Stomach smooth muscle (tissue), 2 donors: ENCODE measurements at regions not wholly inside any gene's neighbourhood (a gene's known extent, or its start where the extent isn't known, plus 50 kb on each side); places are given as distances from the start of the nearest gene placed in this dataset.

ENCODE experiments used
- H3K27ac ChIP-seq: one replicate; pipeline ENCODE4 v1.7.0; 2013; ENCODE audit warnings: mild to moderate bottlenecking, low read length, inconsistent platforms
- H3K27me3 ChIP-seq, 2 donors: one replicate each; pipeline ENCODE4 v1.7.0; 2013; ENCODE audit warnings: low read length in 2 of 2; ENCODE audit not compliant: insufficient read depth in 2 of 2, control insufficient read depth in 1 of 2
- H3K36me3 ChIP-seq, 2 donors: one replicate each; pipeline ENCODE4 v1.7.0; 2013; ENCODE audit warnings: low read length in 2 of 2; ENCODE audit not compliant: control insufficient read depth in 2 of 2, insufficient read depth in 2 of 2
- H3K4me1 ChIP-seq: one replicate; pipeline ENCODE4 v1.7.0; 2013; ENCODE audit warnings: low read length; ENCODE audit not compliant: control insufficient read depth, insufficient read depth
- H3K4me3 ChIP-seq, 2 donors: one replicate each; pipeline ENCODE4 v1.7.0; 2013; ENCODE audit warnings: low read length in 2 of 2
- H3K9ac ChIP-seq, 2 donors: one replicate each; pipeline ENCODE4 v1.7.0; 2013; ENCODE audit warnings: low read length in 2 of 2, mild to moderate bottlenecking in 1 of 2
- H3K9me3 ChIP-seq, 2 donors: one replicate each; pipeline ENCODE4 v1.7.0; 2013; ENCODE audit warnings: low read length in 2 of 2; ENCODE audit not compliant: control insufficient read depth in 2 of 2
- donor health status: healthy.
- donor health status: Pancreatic carcinoma.

DNA sequence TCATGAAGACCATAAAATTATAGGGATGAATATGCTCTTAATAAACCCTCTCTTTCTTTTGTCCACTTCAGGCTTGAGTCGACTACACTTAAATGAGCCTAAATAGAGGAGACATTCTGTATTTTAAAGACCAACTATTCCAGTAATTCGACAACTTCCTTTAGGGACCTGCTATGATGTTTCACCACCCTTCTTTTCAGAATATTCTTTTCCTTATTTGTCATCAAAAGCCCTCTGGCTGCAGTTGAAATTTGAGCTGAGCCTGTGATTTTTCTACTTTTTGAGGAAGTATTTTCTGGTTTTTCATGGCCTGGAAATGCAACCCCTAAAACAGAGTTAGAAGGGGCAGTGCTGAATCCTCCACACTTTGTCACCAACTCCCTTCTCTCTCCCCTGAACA, 287.0 kb downstream of the EPHA4 start:
- Histone ChIP-seq H3K36me3 (no peaks in the 10 kb centered on the region), H3K9ac (no peak overlapping the region), H3K4me3 (no peak overlapping the region), H3K27ac (no peak overlapping the region), H3K4me1 (no peaks in the 10 kb centered on the region), H3K9me3 (no peaks in the 10 kb centered on the region), H3K27me3 (no peaks in the 10 kb centered on the region)

DNA sequence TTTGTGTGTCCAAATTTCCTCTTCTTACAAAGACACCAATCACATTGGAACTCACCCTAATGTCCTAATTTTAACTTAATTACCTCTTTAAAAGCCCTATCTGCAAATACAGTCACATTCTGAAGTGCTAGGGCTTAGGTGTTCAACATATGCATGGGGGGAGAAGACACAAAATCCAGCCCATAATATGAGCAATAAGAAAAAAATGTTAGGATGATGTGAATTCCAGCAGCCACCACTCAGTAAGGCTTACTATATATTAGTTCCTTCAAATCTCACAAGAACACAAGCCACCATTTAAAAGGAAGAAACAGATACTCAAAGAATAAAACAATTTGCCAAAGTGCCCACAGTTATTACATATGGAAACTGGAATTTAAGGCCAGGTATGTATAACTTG, 285.7 kb downstream of the EPHA4 start:
- Histone ChIP-seq H3K4me3 (no peak overlapping the region), H3K9ac (no peak overlapping the region), H3K36me3 (no peaks in the 10 kb centered on the region), H3K27ac (no peak overlapping the region), H3K4me1 (no peaks in the 10 kb centered on the region), H3K9me3 (no peaks in the 10 kb centered on the region), H3K27me3 (no peaks in the 10 kb centered on the region)

DNA sequence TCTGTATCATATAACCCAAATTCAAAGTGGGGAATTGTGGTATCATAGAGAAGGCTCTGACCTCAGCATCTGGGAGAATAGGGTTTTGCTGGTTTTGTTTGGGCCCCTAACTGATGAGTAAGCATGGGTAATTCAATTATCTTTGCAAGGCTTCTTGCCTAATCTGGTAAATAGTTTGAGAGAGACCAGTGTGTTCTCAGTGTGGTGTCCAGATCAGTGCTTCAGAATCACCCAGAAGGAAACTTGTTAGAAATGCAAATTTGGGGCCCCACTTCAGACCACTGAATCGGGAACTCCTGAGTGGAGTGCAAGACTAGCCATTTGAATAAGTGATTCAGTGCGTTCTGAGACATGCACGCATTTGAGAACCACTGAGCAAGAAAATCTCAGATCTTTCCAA, 282.7 kb downstream of the EPHA4 start:
- Histone ChIP-seq H3K9me3 (no peaks in the 10 kb centered on the region), H3K27ac (no peak overlapping the region), H3K27me3 (no peaks in the 10 kb centered on the region), H3K36me3 (no peaks in the 10 kb centered on the region), H3K9ac (no peak overlapping the region), H3K4me3 (no peak overlapping the region), H3K4me1 (no peaks in the 10 kb centered on the region)

DNA sequence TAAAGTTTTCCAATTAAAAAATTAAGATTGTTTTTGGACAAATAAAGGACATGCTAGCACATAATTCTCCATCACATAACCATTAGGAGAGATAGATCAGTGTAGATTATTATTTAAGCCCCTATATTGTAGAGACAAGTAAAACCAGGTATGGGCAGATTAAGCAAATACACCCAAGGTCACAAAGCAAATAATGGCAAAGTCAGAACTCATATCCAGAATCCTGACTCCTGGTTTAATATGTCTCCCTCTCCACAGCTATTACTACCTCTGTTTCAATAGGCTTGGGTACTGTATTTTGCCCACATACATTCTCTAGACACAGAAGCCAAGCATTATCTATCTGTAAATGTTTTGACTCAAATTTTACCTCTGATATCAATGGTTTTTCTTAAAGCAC, 282.3 kb downstream of the EPHA4 start:
- no peaks in the 10 kb centered on the region for H3K27me3 ChIP-seq
- no peak overlapping the region for H3K9ac ChIP-seq
- H3K9me3 ChIP-seq = no peaks in the 10 kb centered on the region
- no peak overlapping the region for H3K4me3 ChIP-seq
- no peaks in the 10 kb centered on the region for H3K4me1 ChIP-seq
- H3K27ac ChIP-seq = no peak overlapping the region
- no peaks in the 10 kb centered on the region for H3K36me3 ChIP-seq

DNA sequence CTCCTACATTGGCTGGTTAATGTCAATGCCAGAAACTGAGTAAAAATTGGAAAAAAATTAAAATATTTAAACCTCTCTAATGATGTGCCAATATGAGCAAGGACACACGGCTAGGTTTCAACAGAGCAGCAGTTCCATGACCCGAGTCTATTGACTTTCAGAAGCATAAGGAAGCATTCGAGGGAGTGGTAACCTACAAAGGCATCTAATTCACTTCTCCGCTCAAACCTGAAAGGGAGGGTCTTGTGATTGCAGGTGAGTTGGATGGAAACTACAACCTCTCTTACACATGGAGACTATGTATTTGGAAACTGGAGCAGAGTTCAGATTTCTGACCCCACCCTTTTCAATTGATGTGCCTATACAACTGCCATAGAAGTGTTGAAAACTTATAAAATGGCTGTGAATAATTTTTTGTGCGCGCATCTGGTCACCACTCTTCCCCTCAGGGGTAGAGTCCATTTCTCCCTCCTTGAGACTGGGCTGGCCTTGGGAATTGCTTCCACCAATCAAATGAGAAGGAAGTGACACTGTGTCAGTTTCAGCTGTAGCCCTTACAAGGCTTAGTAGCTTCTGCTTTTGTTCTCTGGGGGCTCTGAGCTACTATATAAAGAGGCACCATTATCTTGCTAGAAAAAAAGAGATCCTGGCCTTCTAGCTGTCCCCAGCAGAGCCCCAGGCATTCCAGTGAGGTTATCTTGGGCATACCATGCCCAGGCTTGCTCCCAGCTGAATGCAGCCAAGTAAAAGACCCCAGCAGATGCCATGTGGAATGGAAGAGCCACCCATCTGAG, 278.0 kb downstream of the EPHA4 start:
- Histone ChIP-seq H3K9ac (no peak overlapping the region), H3K4me1 (no peaks in the 10 kb centered on the region), H3K4me3 (no peak overlapping the region), H3K9me3 (no peaks in the 10 kb centered on the region), H3K36me3 (no peaks in the 10 kb centered on the region), H3K27ac (no peak overlapping the region), H3K27me3 (no peaks in the 10 kb centered on the region)

DNA sequence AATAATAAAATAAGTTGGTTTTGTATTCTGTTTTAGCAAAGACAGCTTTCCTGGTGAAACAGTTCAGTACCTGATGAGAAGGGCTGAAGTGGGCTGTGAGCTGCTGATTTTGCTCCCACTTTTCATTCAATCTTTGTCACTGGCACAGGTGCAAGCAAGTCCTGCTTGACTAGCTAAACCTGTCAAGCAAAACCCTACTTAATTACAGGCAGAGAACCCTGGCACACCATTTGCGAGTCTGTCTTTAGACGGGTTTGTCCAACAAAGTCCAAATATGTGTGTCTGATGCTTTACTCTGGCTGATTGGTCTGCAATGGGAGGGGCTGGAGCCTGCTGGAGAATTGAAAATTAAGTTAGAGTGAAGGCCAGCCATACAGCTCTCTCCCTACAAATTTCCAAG, 267.2 kb downstream of the EPHA4 start:
- no peak overlapping the region for H3K9ac ChIP-seq
- no peaks in the 10 kb centered on the region for H3K9me3 ChIP-seq
- no peaks in the 10 kb centered on the region for H3K4me1 ChIP-seq
- no peak overlapping the region for H3K4me3 ChIP-seq
- H3K27ac ChIP-seq = no peak overlapping the region
- H3K36me3 ChIP-seq = no peaks in the 10 kb centered on the region
- H3K27me3 ChIP-seq = no peaks in the 10 kb centered on the region

DNA sequence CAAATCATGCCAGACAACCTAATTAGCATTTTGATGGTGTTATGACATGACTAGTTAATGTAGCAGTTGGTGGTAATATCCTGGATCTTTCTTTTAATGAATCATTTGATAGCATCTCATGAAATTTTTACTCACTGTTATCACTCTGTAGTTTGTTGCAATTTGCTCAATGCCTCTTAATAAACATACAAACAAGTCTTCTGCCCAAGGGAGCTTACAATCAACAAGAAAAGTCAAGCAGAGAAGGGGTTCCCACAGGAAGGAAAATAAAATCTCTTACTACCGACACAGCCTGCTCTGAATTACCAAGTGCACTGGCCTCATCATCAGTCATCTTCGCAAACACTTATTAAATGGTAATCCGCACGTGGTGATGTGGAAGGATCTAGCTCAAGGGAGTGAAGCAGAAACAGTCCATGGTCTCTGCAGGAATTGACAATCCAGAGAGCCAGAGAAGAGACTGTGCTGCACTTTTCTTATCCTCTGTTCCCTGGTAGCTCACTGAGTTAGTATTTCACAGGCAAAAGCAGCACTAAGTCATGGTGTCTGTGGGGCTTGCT, 263.5 kb downstream of the EPHA4 start:
- Histone ChIP-seq H3K9me3 (no peaks in the 10 kb centered on the region), H3K36me3 (no peaks in the 10 kb centered on the region), H3K27ac (no peak overlapping the region), H3K9ac (no peak overlapping the region), H3K4me3 (no peak overlapping the region), H3K4me1 (no peaks in the 10 kb centered on the region), H3K27me3 (no peaks in the 10 kb centered on the region)

DNA sequence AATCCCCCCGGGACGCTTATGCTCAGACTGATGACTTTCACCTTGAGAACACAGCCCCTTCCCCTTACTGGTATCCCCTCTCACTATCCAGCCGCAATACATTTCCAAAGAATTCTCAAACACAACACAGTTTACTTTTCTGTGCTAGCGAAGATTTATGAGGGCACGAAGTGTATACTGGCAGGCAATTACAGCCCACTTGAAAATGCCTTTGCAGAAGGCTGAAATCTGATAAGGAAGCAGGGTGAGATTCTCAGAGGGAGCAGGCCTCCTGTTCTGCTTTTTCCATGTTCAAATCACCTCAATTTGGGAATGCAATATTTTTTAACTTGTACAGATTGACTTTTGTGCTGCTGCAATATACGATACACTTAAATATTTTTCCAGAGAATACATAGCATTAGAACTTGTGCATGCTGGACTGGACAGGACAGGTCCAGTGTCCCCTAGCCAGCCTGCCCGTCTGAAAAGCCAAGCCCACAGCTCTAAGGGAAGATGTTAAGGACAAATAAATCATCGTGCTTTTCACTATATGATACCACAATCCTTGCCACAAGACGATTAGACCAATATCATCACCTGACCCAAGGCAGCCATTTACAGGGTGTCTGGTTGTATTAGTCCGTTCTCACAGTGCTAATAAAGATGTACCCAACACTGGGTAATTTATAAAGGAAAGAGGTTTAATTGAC, 262.1 kb downstream of the EPHA4 start:
- no peak overlapping the region for H3K27ac ChIP-seq
- no peak overlapping the region for H3K9ac ChIP-seq
- no peaks in the 10 kb centered on the region for H3K36me3 ChIP-seq
- H3K4me1 ChIP-seq = no peaks in the 10 kb centered on the region
- H3K27me3 ChIP-seq = no peaks in the 10 kb centered on the region
- no peak overlapping the region for H3K4me3 ChIP-seq
- H3K9me3 ChIP-seq = no peaks in the 10 kb centered on the region

DNA sequence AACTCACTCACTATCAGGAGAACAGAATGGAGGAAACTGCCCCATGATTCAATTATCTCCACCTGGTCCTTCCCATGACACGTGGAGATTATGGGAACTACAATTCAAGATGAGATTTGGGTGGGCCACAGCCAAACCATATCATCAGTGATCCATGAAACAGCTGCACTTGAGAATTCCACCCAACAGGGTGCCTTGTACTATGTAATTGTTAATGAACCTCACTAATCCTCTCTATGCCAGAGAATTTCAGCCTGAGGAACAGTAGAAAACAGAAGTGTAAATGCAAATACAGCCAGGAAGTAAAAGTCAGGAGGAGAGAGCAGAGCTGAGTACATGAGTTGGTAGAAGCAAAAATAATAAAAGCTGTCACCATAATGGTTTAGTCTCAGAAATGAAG, 261.4 kb downstream of the EPHA4 start:
- Histone ChIP-seq H3K9ac (no peak overlapping the region), H3K27ac (no peak overlapping the region), H3K4me1 (no peaks in the 10 kb centered on the region), H3K36me3 (no peaks in the 10 kb centered on the region), H3K9me3 (no peaks in the 10 kb centered on the region), H3K4me3 (no peak overlapping the region), H3K27me3 (no peaks in the 10 kb centered on the region)

DNA sequence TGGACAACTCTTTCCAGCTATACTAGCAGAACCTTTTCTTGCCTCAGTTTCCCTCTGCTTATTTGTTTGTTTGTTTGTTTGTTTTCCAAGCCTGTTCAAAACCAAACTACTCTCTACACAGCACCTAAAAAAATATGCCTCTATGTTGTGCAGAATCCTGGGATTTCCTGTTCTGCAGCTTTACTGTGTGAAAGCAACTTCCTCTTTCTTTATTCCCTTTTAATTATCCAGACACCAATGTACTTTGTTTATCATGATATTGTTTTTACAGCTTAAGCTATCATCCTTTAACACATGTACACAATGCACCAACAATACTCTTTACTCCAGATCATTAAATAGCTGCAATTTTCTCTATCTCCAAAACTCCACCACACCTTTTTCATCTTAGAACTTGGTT, 259.5 kb downstream of the EPHA4 start:
- Histone ChIP-seq H3K4me3 (no peak overlapping the region), H3K9me3 (no peaks in the 10 kb centered on the region), H3K9ac (no peak overlapping the region), H3K4me1 (no peaks in the 10 kb centered on the region), H3K36me3 (no peaks in the 10 kb centered on the region), H3K27me3 (no peaks in the 10 kb centered on the region), H3K27ac (no peak overlapping the region)

DNA sequence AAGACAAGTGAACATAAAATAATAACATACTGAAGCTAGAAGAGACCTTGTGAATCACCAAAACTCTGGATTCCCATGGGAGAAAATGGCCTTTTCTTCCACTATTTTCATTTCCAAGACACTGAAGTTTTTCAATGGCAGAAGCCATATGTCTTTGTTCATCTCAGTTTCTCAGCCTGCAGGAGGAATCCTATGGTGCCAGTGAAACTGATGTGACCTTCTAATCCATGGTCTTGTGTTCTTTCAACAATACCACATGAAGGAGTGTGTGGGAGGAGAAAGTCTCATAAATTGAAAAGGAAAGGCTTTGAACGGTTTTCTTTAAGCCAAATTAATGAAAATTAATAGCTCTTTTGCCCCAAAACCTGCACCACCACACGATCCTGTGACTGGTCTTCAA, 257.3 kb downstream of the EPHA4 start:
- Histone ChIP-seq H3K9me3 (no peaks in the 10 kb centered on the region), H3K4me1 (no peaks in the 10 kb centered on the region), H3K9ac (no peak overlapping the region), H3K36me3 (no peaks in the 10 kb centered on the region), H3K4me3 (no peak overlapping the region), H3K27me3 (no peaks in the 10 kb centered on the region), H3K27ac (no peak overlapping the region)
